C4-2B (cell line): ENCODE measurements at regions not wholly inside any gene's neighbourhood (a gene's known extent, or its start where the extent isn't known, plus 50 kb on each side); places are given as distances from the start of the nearest gene placed in this dataset.

ENCODE experiments used
- H3K27ac ChIP-seq: fragments of 450-650 bp; 2 replicates; pipeline ENCODE4 v1.5.1; 2017
- ZFX ChIP-seq: fragments of 450-650 bp; IDR thresholded peaks from 2 replicates; pipeline ENCODE4 v1.6.1; 2017
- TF ChIP-seq, protein P1 (sequence below): fragments of 450-650 bp; conservative IDR thresholded peaks from 2 replicates; pipeline ENCODE4 v1.5.1; 2017; ENCODE audit warnings: mild to moderate bottlenecking

DNA sequence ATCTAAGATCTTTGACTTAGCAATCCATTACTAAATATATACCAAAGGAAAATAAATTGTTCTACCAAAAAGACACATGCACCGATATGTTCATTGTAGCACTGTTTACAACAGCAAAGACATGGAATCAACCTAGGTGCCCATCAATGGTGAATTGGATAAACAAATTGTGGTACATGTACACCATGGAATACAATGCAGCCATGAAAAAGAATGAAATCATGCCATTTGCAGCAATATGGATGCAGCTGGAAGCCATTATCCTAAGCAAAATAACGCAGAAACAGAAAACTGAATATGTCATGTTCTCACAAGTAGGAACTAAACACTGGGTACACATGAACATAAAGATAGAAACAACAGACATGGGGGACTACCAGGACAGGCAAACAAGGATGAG is 589.5 kb downstream of the IRX1 start:
- no peak for TF ChIP-seq ZFX
- TF ChIP-seq, protein P1, sequence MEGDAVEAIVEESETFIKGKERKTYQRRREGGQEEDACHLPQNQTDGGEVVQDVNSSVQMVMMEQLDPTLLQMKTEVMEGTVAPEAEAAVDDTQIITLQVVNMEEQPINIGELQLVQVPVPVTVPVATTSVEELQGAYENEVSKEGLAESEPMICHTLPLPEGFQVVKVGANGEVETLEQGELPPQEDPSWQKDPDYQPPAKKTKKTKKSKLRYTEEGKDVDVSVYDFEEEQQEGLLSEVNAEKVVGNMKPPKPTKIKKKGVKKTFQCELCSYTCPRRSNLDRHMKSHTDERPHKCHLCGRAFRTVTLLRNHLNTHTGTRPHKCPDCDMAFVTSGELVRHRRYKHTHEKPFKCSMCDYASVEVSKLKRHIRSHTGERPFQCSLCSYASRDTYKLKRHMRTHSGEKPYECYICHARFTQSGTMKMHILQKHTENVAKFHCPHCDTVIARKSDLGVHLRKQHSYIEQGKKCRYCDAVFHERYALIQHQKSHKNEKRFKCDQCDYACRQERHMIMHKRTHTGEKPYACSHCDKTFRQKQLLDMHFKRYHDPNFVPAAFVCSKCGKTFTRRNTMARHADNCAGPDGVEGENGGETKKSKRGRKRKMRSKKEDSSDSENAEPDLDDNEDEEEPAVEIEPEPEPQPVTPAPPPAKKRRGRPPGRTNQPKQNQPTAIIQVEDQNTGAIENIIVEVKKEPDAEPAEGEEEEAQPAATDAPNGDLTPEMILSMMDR = no peak
- no peak overlapping the region for H3K27ac ChIP-seq

DNA sequence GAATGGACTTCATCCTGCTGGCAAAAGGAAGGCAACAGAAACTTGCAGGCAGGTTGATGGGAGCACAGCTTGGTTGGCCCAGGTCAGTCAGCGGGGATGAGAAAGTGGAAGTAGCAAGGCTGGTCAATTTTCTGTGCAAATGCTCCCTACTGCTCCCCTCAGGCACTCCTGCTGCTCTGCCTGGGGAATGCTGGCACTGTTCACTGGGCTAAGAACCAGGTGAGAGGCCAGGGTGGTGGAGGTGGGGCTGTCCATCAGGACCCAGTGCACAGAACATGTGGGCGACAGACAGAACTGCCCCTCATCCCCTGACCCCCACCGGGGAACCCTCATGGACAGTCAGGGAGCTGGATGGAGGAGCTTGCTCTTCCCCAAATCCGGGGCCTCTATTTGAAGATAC is 593.1 kb downstream of the IRX1 start:
- no peak for TF ChIP-seq ZFX
- TF ChIP-seq, protein P1 = no peak
- no peak overlapping the region for H3K27ac ChIP-seq

DNA sequence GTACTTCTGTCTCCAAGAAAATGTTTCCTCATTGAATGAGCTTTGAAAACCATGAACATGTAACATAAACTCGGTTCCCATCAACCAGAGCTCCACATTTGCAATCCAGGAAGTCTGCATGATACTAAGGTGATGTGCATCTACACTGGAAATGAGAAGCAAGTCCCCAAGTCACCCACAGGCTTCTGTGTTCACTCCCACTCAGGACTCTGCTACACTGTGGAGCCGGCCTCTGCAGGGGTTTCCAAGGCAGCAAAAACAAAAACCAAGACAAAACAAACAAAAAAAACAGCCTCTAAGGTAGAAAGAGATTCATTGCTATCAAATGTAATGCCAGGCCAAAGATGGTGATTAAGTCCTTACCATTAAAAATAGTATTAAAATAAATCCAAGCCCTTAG is 593.7 kb downstream of the IRX1 start:
- TF ChIP-seq, protein P1 = no peak
- TF ChIP-seq ZFX = no peak
- H3K27ac ChIP-seq = no peak overlapping the region

DNA sequence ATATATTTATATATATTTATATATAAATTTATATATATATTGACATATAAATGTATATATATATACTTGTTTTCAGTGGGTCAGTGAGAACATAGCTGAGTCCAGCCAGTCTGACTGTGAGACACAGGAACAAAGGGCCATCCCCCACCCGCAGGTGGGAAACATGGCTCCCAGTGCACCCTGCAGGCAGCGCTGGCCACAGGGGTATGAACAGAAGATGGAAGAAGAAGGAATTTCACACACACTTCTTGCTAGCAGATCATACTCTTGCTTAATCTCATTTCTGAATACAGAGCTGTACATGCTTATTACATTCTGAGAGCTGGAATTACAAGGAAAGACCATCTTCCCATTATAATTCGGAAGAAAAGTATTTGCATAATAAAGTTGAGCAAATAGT is 595.4 kb downstream of the IRX1 start:
- no peak overlapping the region for H3K27ac ChIP-seq
- TF ChIP-seq, protein P1 = no peak
- no peak for TF ChIP-seq ZFX

DNA sequence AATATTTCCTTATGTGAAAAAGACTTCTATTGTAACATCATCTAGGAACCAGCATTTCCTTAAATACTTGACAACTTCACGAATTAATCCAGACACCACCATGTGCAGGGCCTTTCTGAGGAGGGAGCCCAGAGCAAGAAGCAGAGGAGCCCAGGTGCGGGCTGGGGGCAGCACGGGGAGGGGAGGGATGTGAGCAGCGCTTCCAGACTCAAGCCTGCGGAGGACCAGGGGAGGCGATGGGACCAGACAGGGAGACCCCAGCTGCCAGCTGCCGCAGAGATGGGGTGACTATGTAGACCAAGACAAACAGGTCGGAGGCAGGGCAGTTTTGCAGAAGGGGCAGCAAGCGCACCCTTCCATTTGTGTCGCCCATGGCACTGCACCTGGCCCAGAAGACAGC is 596.1 kb downstream of the IRX1 start:
- no peak overlapping the region for H3K27ac ChIP-seq
- no peak for TF ChIP-seq ZFX
- TF ChIP-seq, protein P1 = no peak

DNA sequence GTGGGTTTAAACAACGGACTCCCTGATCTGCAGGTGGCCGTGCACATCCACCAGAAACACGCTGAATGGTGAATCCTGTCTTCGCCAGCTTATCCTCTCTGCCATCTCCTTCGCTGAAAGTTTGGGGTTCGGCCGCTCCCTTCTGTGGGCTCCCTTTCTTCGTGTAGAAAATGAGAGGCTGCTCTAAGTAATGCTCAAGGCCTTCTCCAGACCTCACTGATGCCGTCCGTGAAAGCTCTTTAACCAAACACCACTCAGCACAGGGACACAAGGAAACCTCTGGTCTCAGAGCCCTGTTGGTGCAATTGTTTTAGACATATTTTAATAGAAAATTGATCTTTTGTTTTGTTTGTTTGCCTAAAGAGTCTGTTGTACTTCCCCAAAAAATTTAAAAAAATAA is 596.5 kb downstream of the IRX1 start:
- TF ChIP-seq, protein P1 = no peak
- no peak for TF ChIP-seq ZFX
- H3K27ac ChIP-seq = no peak overlapping the region

DNA sequence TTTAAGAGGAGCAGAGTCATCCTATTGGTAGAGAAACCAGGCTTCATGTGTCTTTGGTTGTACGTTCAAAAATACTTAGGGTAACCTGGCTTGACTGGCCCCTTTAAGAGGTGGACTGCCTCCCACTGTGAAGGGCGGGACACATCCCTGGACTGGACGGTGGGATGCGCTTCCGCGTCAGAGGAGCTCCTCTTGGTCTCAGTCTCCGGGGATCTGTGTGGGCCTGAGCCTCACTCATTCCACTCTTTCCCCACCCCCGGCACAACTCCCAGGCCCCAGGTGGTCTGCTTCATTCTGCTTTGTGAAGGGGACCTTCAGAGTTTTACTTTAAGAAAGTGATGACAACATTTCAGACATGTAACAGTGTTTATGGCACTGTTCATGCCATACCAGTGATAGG is 601.1 kb downstream of the IRX1 start:
- TF ChIP-seq, protein P1 = no peak
- no peak for TF ChIP-seq ZFX
- no peak overlapping the region for H3K27ac ChIP-seq
